ENCODE measurements at regions not wholly inside any gene's neighbourhood (a gene's known extent, or its start where the extent isn't known, plus 50 kb on each side); places are given as distances from the start of the nearest gene placed in this dataset.

GRCh38 chr22:47801541-47802245 is 1039.2 kb downstream of the TBC1D22A start:
- TF ChIP-seq CTCF (IDR thresholded peaks at IDR 0.05; ENCODE audit: low read depth, low read length) (no peak), MYC (IDR thresholded peaks at IDR 0.05; ENCODE audit: low read depth, low read length) (no peak), POLR2A (IDR thresholded peaks at IDR 0.05; ENCODE audit: extremely low read depth, insufficient read length) (no peak), MAX (IDR thresholded peaks at IDR 0.05; ENCODE audit: low read depth, low read length) (no peak)

Data from NB4 (cell line).